ENCODE measurements at regions not wholly inside any gene's neighbourhood (a gene's known extent, or its start where the extent isn't known, plus 50 kb on each side); places are given as distances from the start of the nearest gene placed in this dataset.

- Histone ChIP-seq H3K27me3 (ENCODE audit: control insufficient read depth, insufficient read depth, low read length) (no peaks in the 10 kb centered on the region), H3K4me3 (ENCODE audit: low read depth, low read length) (no peak overlapping the region), H3K27ac (ENCODE audit: low read depth, low read length) (no peak overlapping the region), H3K9me3 (ENCODE audit: control insufficient read depth, insufficient read depth, low read length) (peaks cover 13% of the 10 kb centered on the region)
- TF ChIP-seq CTCF (IDR thresholded peaks at IDR 0.05; ENCODE audit: low read depth, low read length): no peak
- no peak for DNase-seq (ENCODE audit: low read depth, low spot score)
- ChIA-PET CTCF (no interaction called here), POLR2A (no interaction called here)
Measured at GRCh38 chr15:96732704-96733103, 402.2 kb downstream of the NR2F2 start.

- no peak overlapping the region for H3K4me3 ChIP-seq (ENCODE audit: low read depth, low read length)
- no peaks in the 10 kb centered on the region for H3K27me3 ChIP-seq (ENCODE audit: control insufficient read depth, insufficient read depth, low read length)
- DNase-seq (ENCODE audit: low read depth, low spot score): no peak
- no peak for TF ChIP-seq CTCF (IDR thresholded peaks at IDR 0.05; ENCODE audit: low read depth, low read length)
- CTCF ChIA-PET: interaction anchor here (0.5 kb wide), 1 partner anchor 22 kb away, joined by 3 read pairs; no protein-coding TSS in a partner anchor
- H3K27ac ChIP-seq (ENCODE audit: low read depth, low read length): no peak overlapping the region
- POLR2A ChIA-PET: no interaction called here
- H3K9me3 ChIP-seq (ENCODE audit: control insufficient read depth, insufficient read depth, low read length): peaks cover 13% of the 10 kb centered on the region
Measured at GRCh38 chr15:96733721-96734120, 403.2 kb downstream of the NR2F2 start.

GRCh38 chr15:96735632-96736240 is 405.2 kb downstream of the NR2F2 start:
- Histone ChIP-seq H3K27me3 (ENCODE audit: control insufficient read depth, insufficient read depth, low read length) (no peaks in the 10 kb centered on the region), H3K9me3 (ENCODE audit: control insufficient read depth, insufficient read depth, low read length) (peaks cover 13% of the 10 kb centered on the region), H3K4me3 (ENCODE audit: low read depth, low read length) (no peak overlapping the region), H3K27ac (ENCODE audit: low read depth, low read length) (no peak overlapping the region)
- DNase-seq (ENCODE audit: low read depth, low spot score): no peak
- ChIA-PET POLR2A (no interaction called here), CTCF (no interaction called here)
- TF ChIP-seq CTCF (IDR thresholded peaks at IDR 0.05; ENCODE audit: low read depth, low read length): no peak

- CTCF ChIA-PET: no interaction called here
Measured at GRCh38 chr15:96736384-96736783, 405.9 kb downstream of the NR2F2 start.

GRCh38 chr15:96737408-96737807 is 406.9 kb downstream of the NR2F2 start:
- no peak for TF ChIP-seq CTCF (IDR thresholded peaks at IDR 0.05; ENCODE audit: low read depth, low read length)
- DNase-seq (ENCODE audit: low read depth, low spot score): no peak
- POLR2A ChIA-PET: no interaction called here
- CTCF ChIA-PET: no interaction called here
- H3K4me3 ChIP-seq (ENCODE audit: low read depth, low read length): no peak overlapping the region
- peaks cover 15% of the 10 kb centered on the region for H3K9me3 ChIP-seq (ENCODE audit: control insufficient read depth, insufficient read depth, low read length)
- H3K27ac ChIP-seq (ENCODE audit: low read depth, low read length): no peak overlapping the region
- no peaks in the 10 kb centered on the region for H3K27me3 ChIP-seq (ENCODE audit: control insufficient read depth, insufficient read depth, low read length)

More at GRCh38 chr15:96736384-96736783, 405.9 kb downstream of the NR2F2 start:
- DNase-seq (ENCODE audit: low read depth, low spot score): no peak
- POLR2A ChIA-PET: no interaction called here
- H3K27me3 ChIP-seq (ENCODE audit: control insufficient read depth, insufficient read depth, low read length): no peaks in the 10 kb centered on the region
- H3K9me3 ChIP-seq (ENCODE audit: control insufficient read depth, insufficient read depth, low read length): peaks cover 13% of the 10 kb centered on the region
- H3K4me3 ChIP-seq (ENCODE audit: low read depth, low read length): no peak overlapping the region
- no peak overlapping the region for H3K27ac ChIP-seq (ENCODE audit: low read depth, low read length)
- no peak for TF ChIP-seq CTCF (IDR thresholded peaks at IDR 0.05; ENCODE audit: low read depth, low read length)
